Stimulated activated CD8-positive, alpha-beta memory T cell treated with anti-CD3 and anti-CD28 coated beads, Interleukin-15, amount 100 ng/mL, for 1 hour (primary cell): ENCODE measurements at regions not wholly inside any gene's neighbourhood (a gene's known extent, or its start where the extent isn't known, plus 50 kb on each side); places are given as distances from the start of the nearest gene placed in this dataset.
"Not testable (repeated sequence)": the region's sequence is repeated elsewhere in the genome, so short reads cannot be mapped to it uniquely, and the experiment has no call there.

Source experiments
- DNase-seq: peaks from one replicate; pipeline ENCODE4 v3.0.0-alpha.2; 2020; ENCODE audit warnings: low read depth

DNA sequence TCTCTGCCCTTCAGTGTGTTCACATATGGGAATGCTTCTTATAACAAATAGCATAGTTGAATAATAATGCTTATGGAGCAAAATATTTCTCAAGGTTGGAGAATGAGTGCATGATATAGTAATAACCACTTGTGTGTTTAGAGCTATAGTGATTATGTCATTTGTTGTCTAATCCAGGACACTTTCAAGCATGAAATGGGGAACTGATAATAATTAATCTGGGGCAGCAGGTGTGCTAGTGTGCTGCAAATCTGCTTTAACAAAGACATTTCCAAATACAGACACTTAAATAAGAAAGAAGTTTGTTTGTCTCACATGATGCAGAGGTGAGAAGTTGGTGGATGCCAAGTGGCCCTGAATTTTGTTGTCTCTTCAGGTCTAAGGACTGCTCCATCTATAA lies 579.3 kb upstream of the GRM7 start:
- DNase-seq = no peak

DNA sequence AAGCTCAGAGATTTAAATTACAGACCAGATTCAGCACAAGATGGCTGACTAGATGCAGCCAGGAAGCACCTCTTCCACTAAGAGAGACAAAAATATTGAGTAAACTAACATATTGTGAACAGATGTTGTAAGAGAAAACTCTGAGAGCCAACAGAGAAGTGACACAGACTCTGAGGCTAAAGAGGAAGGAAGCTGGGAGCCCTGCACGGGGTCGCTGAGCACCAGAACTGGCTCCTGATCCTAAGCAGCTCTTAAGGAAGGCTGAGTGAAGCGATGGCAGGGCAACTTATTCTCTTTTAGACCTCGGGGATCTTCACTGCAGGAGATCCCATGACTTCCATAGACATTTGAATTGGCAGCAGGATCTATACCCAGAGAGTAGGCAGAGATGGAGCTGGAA lies 578.0 kb upstream of the GRM7 start:
- no peak for DNase-seq

DNA sequence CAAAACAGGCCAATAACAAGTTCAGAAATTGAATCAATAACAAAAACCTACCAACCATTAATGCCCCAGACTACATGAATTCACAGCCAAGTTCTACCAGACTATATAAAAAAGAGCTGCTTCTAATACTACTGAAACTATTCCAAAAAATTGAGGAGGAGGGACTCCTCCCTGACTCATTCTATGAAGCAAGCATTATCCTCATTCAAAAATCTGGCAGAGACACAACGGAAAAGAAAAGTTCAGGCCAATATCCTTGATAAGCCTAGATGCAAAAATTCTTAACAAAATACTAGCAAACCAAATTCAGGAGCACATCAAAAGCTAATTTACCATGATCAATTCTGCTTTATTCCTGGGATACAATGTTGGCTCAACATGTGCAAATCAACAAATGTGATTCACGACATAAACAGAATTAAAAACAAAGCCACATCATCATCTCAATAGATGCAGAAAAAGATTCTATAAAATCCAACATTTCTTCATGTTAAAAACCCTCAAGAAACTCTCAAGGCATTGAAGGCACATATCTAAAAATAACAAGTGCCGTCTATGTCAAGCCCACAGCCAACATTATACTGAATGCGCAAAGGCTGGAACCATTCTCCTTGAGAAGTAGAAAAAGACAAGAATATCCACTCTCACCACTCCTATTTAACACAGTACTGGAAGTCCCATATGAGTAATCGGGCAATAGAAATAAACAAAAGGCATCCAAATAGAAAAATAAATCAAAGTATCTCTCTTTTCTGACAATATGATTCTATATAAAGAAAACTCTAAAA lies 573.6 kb upstream of the GRM7 start:
- no peak for DNase-seq

DNA sequence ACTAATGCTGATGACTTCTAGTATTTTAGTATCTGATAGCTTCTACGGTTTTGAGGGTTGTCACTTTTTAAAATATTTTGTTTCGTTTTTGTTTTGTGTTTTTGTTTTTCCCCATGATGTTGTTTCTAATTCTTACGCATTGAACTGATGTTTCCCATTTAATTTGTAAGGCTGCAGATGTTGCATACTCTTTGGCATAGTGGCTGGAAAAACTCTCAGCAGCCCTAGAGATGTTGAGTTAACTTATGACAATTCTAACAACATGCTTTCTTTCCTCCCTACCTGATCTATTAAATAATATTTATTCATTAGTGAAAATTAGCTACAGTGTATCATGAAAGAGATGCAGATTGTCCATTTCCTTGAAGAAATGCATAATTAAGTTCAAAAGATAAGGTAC lies 559.3 kb upstream of the GRM7 start:
- DNase-seq = no peak

DNA sequence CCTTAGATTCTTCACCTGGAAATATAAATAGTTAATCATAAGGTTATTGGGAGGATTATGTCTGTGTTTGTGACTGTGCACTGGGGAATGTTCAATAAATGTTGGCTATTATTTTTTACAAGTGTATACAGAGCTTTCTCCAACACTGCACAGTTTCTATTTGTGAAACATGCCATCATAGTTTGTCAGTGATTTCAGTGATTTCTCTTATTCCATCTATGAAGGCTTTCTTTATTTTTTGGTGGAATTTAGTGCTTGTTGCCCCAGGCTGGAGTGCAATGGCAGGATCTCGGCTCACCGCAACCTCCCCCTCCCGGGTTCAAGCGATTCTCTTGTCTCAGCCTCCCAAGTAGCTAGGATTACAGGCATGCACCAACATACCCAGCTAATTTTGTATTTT lies 545.0 kb upstream of the GRM7 start:
- no peak for DNase-seq

DNA sequence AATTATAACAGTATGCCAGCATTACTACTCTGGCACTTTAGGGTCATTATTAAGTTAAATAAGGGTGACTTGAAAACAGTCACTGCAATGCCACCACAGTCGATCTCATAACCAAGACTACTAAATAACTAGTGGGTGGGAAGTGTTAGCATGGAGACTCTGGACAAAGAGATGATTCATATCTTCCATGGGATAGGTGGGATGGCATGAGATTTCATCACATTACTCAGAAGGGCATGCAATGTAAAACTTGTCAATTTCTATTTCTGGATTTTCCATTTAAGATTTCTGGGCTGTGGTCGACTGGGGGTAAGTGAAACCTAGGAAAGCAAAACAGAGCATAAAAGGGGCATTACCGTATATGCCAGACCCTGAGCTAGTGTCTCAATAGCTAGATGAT lies 538.9 kb upstream of the GRM7 start:
- DNase-seq = no peak

DNA sequence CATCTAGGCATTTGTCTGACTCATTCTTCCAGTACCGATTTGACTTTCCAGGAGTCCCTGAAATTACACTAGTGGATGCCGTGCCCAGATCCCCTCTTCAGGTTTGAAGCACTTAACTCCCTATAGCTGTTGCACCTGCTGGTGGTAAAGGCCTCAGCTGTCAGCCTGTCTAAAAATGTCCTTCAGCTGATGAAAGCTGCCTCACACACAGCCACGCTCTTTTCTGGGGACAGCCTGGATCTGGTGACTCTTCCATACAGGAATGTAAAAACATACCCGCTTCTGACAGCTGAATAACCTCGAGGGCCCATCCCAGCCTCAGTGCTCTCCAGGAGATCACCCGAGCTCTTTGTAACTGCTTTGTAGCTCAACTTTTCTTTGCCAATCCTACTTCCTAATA lies 534.1 kb upstream of the GRM7 start:
- no peak for DNase-seq

DNA sequence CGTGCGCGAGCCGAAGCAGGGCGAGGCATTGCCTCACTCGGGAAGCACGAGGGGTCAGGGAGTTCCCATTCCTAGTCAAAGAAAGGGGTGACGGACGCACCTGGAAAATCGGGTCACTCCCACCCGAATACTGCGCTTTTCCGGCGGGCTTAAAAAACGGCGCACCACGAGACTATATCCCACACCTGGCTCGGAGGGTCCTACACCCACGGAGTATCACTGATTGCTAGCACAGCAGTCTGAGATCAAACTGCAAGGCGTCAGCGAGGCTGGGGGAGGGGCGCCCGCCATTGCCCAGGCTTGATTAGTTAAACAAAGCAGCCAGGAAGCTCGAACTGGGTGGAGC lies 520.0 kb upstream of the GRM7 start:
- DNase-seq = not testable (repeated sequence)

DNA sequence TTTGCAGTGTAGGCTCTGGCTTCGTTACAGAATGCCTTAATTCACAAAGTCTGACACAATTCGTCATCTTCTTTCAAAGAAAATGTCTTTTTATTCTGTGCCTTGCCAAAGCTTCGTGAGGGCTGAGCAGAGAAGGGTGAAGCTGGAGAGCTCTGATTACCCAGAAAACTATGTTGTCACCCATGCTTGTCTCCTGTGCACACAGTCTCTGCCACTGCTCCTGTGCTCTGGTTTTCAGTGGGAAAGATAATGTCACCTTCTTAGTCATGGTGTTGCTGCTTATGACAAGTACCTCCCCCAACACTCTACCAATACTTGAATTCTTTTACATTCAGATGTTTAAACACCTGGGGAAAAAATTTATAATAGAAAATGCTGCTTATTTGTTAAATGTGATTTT lies 509.2 kb upstream of the GRM7 start:
- DNase-seq = no peak

DNA sequence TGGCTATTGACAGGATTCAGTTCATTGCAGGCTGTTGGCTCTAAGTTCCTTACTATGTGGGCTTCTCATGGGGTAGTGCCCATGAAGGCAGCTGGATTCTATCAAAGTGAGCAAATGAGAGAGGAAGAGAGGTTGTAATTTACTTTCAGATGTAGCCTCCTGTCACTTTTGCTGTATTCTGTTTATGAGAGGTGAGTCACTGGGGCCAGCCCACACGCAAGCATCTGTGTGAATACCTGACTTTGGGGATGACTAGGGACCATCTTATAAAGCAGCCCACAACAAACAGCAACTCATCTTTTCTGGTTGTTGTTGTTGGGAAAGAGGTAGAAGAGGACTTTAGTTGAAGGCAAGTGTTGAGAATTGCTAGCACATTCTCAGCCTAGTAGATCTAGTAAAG lies 506.3 kb upstream of the GRM7 start:
- DNase-seq = no peak

DNA sequence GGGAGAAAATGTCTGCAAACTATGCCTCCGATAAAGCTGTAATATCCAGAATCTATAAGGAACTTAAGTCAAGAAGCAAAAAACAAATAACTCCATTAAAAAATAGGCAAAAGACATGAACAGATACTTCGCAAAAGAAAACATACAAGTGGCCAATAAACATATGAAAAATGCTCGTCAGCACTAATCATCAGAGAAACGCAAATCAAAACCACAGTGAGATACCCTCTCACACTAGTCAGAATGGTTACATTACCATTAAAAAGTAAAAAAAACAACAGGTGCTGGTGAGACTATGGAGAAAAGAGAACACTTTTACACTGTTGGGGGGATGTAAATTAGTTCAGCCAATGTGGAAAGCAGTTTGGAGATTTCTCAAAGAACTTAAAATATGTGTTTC lies 498.5 kb upstream of the GRM7 start:
- DNase-seq = no peak

DNA sequence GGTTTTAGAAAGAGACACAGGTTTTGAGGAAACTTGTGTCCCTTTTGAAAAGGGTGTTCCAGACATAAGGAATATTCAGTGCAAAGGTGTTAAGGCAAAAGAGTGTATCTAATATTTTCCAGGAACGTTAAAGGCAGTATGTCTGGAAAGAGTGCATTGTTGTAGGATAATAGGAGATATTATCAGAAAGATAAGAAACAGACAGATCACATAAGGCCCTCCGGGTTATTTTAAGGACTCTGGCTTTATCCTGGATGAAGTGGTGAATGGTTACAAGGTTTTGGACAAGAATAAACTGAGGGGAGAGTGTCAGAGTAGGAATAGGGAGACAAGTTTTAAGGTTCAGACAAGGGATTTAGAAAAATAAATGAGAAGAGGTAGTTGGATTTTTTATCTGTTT lies 493.7 kb upstream of the GRM7 start:
- DNase-seq = no peak

DNA sequence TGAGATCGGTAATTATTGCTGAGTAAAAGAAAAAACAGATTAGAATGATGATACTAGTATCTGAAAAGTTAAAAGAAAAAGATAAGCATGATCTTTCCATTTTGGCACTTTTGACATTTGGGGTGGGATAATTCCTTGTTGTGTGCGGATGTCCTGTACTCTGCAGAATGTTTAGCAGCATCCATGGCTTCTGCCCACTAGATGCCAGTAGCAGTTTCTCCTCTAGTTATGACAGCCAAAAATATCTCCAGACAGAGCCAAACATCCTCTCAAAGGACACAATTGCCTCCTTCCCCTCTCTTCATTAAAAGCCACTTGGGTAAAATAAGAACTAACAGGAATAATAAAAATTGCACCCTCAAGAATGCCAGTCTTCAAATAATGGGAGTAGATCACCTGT lies 468.8 kb upstream of the GRM7 start:
- no peak for DNase-seq

DNA sequence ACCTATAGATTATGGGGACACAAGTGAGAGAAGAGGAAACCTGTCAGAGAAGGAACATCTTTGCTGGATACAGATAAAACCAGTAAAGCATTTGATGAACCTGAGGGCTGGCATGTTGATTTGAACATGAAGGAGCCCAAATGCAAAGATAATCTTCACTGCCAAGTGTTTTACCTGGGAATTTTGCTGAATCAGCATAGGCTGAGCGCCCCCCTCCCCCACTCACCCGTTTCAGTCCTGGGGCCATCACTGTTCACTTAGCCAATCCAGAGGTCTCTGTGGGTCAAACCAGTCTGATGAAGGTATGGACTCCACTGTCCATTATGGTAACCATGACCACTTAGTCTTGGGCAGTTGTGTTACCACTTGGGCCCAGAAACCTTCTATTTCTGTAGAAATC lies 466.0 kb upstream of the GRM7 start:
- no peak for DNase-seq

DNA sequence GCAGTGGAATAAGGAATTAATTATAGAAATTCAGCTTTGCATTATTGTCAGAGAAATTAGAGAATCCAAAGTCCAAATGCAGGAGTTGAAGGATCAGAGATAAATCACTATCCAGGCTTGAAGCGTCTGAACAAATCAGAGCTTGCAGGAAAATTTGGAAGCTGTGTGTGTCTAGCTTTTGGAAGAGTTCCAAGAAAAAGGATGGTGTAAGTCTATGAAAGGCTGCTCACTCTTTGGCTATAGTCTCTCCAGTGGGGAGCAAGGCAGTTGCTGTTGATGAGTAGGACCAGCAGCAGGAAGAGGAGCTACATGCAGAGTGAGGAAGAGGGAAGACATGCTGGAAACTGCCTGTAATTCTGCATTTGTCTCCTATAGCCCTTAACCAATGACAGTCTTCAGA lies 464.3 kb upstream of the GRM7 start:
- DNase-seq = no peak

DNA sequence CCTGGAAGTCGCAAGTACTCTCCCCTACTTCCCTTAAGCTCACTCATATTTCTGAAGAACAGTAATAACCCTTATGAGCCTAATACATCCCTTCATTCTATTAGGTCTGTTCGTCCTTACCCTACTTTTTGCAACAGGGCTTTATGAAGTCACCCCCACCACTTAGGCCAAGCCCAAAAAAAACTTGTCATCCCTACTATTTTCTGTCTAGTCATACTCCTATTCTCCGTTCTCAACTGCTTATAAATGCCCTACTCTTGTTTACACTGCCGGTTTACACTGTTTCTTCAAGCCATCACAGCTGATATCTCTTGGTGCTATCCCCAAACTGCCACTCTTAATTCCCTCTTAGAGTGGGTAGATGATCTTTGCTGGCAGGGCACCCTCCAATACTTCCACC lies 458.2 kb upstream of the GRM7 start:
- DNase-seq = not testable (repeated sequence)

DNA sequence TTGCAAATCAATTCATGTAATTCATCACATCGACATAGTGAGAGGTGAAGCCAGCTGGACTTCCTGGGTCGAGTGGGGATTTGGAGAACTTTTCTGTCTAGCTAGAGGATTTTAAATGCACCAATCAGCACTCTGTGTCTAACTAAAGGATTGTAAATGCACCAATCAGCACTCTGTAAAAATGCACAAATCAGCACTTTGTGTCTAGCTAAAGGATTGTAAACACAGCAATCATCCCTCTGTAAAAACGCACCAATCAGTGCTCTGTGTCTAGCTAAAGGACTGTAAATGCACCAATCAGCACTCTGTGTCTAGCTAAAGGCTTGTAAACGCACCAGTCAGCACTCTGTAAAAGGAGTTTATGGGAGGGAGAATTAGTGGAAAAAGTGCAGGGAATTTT lies 454.0 kb upstream of the GRM7 start:
- not testable (repeated sequence) for DNase-seq

DNA sequence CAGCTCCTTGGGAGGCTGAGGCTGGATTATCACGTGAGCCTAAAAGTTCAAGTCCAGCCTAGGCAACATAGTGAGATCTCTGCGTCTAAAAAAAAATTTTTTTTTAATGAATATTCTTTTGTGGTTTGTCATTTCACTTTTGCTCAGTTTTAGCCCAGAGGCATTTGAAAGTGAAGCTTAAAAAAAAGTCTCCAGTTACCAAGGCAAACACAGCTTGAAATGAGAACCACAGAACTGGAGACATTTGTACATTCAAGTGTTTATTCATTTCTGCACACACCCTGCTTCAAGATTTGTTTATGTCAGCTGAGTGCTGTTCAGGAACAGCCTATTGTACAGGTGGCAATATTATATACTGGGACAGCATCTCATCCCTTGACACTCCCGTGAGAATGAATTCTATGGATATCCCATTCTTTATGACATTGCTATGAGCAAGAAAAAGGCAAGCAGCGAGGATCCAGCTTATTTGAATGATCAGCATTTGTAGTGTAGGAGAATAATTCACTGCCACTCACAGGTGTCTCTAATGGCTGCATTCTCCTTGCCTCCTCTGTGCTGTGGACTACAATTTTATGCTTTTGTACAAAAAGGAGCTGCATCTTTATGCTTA lies 444.8 kb upstream of the GRM7 start:
- no peak for DNase-seq

DNA sequence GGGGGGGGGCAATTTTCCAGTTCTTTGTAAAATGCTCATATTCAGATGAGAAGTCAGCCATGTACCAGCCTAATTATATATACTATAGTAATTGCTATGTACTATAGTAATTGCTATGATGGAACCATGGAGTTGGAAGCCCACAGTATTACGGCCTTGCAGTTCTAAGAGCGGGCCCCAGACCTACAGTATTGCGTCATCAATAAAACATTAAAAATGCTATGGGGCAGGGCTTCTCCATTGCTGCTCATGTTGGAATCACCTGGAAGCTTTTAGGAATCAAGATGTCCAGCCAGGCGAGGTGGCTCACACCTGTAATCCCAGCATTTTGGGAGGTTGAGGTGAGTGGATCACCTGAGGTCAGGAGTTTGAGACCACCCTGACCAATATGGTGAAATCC lies 443.7 kb upstream of the GRM7 start:
- no peak for DNase-seq

DNA sequence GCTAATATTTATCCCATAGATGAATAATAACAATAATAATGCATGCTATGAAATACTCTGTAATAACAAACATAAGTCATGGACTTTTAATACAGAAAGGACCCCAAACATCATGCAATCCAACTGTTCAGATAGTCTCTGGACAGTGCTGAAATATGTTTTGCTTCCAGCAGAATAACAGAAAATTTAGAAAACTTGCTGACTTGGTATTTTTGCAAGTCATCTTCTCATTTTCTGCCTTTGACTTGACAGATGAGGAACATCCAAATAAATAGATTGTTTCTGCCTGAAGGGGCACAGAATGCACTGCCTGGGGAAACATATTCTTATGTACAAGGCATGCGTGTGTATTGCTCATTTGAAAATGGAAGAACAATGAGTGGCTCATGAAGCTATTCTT lies 442.4 kb upstream of the GRM7 start:
- DNase-seq = no peak

DNA sequence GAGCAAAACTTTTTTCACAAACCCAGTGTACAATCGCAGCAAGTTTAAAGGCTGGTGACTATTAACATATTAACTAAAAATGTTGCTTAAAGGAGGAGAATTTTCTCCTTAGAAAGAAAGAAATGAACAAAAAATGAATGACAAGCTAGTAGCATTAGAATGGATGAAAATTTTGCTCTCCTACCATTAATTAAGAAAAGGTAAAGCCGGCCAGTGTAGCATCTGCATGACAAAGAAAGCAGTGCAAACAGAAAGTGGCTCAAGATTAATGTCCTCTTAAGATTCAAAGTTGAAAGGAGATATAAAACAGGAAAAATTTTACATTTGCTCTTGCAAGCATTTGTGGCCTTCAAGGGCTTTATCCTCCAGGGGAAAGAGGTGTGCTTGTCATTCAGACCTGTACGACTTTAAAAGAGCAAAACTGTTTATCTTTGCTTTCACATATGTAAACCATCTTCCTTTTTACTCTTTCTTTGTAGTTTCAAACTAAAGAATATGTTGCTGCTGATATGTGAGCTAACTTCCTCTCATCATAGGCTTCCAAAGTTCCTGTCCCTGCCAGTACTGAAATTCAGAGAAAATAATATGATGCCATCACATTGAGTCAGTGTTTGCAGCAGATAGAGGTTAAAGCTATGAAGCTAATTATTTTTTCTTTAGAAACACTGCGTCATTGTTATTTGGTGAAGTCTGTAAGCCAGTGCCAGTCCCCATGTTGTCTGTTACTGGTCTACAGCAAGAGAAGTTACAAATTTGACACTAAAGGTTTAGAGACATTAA lies 439.1 kb upstream of the GRM7 start:
- no peak for DNase-seq

DNA sequence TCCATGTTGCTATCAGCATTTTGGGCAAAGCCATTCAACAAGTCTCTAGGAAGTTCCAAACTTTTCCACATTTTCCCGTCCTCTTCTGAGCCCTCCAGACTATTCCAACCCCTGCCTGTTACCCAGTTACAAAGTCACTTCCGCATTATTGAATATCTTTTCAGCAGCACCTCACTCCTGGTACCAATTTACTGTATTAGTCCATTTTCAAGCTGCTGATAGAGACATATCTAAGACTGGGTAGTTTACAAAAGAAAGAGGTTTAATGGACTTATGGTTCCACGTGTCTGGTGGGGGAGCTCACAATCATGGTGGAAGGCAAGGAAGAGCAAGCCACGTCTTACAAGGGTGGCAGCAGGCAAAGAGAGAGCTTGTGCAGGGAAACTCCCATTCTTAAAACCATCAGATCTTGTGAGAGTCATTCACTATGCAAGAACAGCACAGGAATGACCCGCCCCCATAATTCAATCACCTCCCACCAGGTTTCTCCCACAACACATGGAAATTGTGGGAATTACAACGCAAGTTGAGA lies 435.6 kb upstream of the GRM7 start:
- no peak for DNase-seq

DNA sequence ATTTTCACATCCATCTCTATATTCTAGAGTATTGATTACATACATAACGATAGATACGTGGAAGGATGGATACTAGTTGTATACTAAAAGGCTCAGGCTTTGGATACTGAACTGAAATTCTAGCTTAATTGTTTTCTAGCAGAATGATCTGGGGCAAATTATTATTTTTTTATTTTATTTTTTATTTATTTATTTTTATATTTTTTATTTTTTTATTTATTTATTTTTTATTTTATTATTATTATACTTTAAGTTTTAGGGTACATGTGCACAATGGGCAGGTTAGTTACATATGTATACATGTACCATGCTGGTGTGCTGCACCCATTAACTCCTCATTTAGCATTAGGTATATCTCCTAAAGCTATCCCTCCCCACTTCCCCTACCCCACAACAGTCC lies 432.6 kb upstream of the GRM7 start:
- DNase-seq = not testable (repeated sequence)
